ENCODE measurements at regions not wholly inside any gene's neighbourhood (a gene's known extent, or its start where the extent isn't known, plus 50 kb on each side); places are given as distances from the start of the nearest gene placed in this dataset.

GRCh38 chr12:45633733-45634132 lies 95.8 kb upstream of the ARID2 start:
- intact Hi-C loops (cut with DNase I) = no loop called here
- Histone ChIP-seq H3K9me3 (no peaks in the 10 kb centered on the region), H3K27me3 (no peaks in the 10 kb centered on the region), H3K4me1 (no peaks in the 10 kb centered on the region), H3K36me3 (no peaks in the 10 kb centered on the region), H3K4me3 (no peak overlapping the region), H3K27ac (no peak overlapping the region)
- no peak for DNase-seq
- WGBS, 2 donors = 95 to 96% methylated on average over 1 of the region's 1 CpG
- TF ChIP-seq EP300 (IDR thresholded peaks at IDR 0.05) = no peak
- TF ChIP-seq CTCF (IDR thresholded peaks at IDR 0.05) = no peak
- TF ChIP-seq POLR2AphosphoS5 (IDR thresholded peaks at IDR 0.05) = no peak
- TF ChIP-seq POLR2A (IDR thresholded peaks at IDR 0.05) = no peak

- no peak for DNase-seq
- Histone ChIP-seq H3K4me1 (no peaks in the 10 kb centered on the region), H3K9me3 (no peaks in the 10 kb centered on the region), H3K27me3 (no peaks in the 10 kb centered on the region), H3K27ac (no peak overlapping the region), H3K4me3 (no peak overlapping the region), H3K36me3 (no peaks in the 10 kb centered on the region)
- TF ChIP-seq CTCF (IDR thresholded peaks at IDR 0.05) = no peak
- intact Hi-C loops (cut with DNase I) = no loop called here
- 80 to 89% methylated on average over 6 of the region's 6 CpGs for WGBS, 2 donors
These were observed 95.1 kb upstream of the ARID2 start for GRCh38 chr12:45634273-45634917.

- intact Hi-C loops (cut with DNase I) = no loop called here
- Histone ChIP-seq H3K36me3 (no peaks in the 10 kb centered on the region), H3K4me1 (no peaks in the 10 kb centered on the region), H3K27me3 (no peaks in the 10 kb centered on the region), H3K4me3 (no peak overlapping the region), H3K27ac (no peak overlapping the region), H3K9me3 (no peaks in the 10 kb centered on the region)
- no peak for DNase-seq
- WGBS, 2 donors = 89 to 92% methylated on average over 2 of the region's 2 CpGs
- TF ChIP-seq POLR2AphosphoS5 (IDR thresholded peaks at IDR 0.05) (no peak), POLR2A (IDR thresholded peaks at IDR 0.05) (no peak), CTCF (IDR thresholded peaks at IDR 0.05) (no peak), EP300 (IDR thresholded peaks at IDR 0.05) (no peak)
These were observed 92.3 kb upstream of the ARID2 start for GRCh38 chr12:45637242-45637641.

GRCh38 chr12:45637706-45638105 lies 91.8 kb upstream of the ARID2 start:
- no peaks in the 10 kb centered on the region for H3K36me3 ChIP-seq
- no peaks in the 10 kb centered on the region for H3K4me1 ChIP-seq
- H3K27me3 ChIP-seq = no peaks in the 10 kb centered on the region
- intact Hi-C loops (cut with DNase I) = no loop called here
- no peaks in the 10 kb centered on the region for H3K9me3 ChIP-seq
- TF ChIP-seq CTCF (IDR thresholded peaks at IDR 0.05) = no peak
- TF ChIP-seq POLR2A (IDR thresholded peaks at IDR 0.05) = no peak
- no peak for TF ChIP-seq EP300 (IDR thresholded peaks at IDR 0.05)
- no peak for TF ChIP-seq POLR2AphosphoS5 (IDR thresholded peaks at IDR 0.05)
- no peak overlapping the region for H3K4me3 ChIP-seq
- no peak for DNase-seq
- no peak overlapping the region for H3K27ac ChIP-seq
- 89 to 97% methylated on average over 1 of the region's 1 CpG for WGBS, 2 donors

GRCh38 chr12:45638386-45638785 lies 91.1 kb upstream of the ARID2 start:
- Histone ChIP-seq H3K4me1 (no peaks in the 10 kb centered on the region), H3K27me3 (no peaks in the 10 kb centered on the region), H3K36me3 (no peaks in the 10 kb centered on the region), H3K9me3 (no peaks in the 10 kb centered on the region), H3K4me3 (no peak overlapping the region), H3K27ac (no peak overlapping the region)
- TF ChIP-seq POLR2A (IDR thresholded peaks at IDR 0.05) (no peak), POLR2AphosphoS5 (IDR thresholded peaks at IDR 0.05) (no peak), CTCF (IDR thresholded peaks at IDR 0.05) (no peak), EP300 (IDR thresholded peaks at IDR 0.05) (no peak)
- intact Hi-C loops (cut with DNase I) = no loop called here
- DNase-seq = no peak
- 91 to 97% methylated on average over 1 of the region's 1 CpG for WGBS, 2 donors

Data from sigmoid colon (tissue), 6 donors.